AG09309 (cell line): ENCODE measurements at regions not wholly inside any gene's neighbourhood (a gene's known extent, or its start where the extent isn't known, plus 50 kb on each side); places are given as distances from the start of the nearest gene placed in this dataset.
"Not testable (repeated sequence)": the region's sequence is repeated elsewhere in the genome, so short reads cannot be mapped to it uniquely, and the experiment has no call there.

Experiments
- DNase-seq: peaks from one replicate; pipeline ENCODE4 v3.0.0-alpha.2; 2010; ENCODE audit warnings: low read depth
- H3K4me3 ChIP-seq: 2 replicates; pipeline ENCODE4 v1.5.1; 2011; ENCODE audit warnings: mild to moderate bottlenecking, low read depth, low read length, moderate library complexity; ENCODE audit not compliant: control insufficient read depth
- CTCF ChIP-seq: IDR thresholded peaks from 2 replicates; pipeline ENCODE4 v1.5.1; 2011; ENCODE audit warnings: mild to moderate bottlenecking, low read depth, low read length, inconsistent platforms; ENCODE audit not compliant: insufficient read depth, control insufficient read depth; ENCODE audit errors: missing control alignments

GRCh38 chr7:120190566-120190965, 82.4 kb upstream of the KCND2 start:
- no peak for TF ChIP-seq CTCF
- H3K4me3 ChIP-seq = no peak overlapping the region
- no peak for DNase-seq

GRCh38 chr7:120191423-120191822, 81.6 kb upstream of the KCND2 start:
- DNase-seq, H3K4me3 ChIP-seq: not testable (repeated sequence)

- no peak for DNase-seq
- TF ChIP-seq CTCF = no peak
- no peak overlapping the region for H3K4me3 ChIP-seq
These were observed 71.7 kb upstream of the KCND2 start for GRCh38 chr7:120201290-120201689.

- TF ChIP-seq CTCF = no peak
- no peak for DNase-seq
- no peak overlapping the region for H3K4me3 ChIP-seq
These were observed 67.9 kb upstream of the KCND2 start for GRCh38 chr7:120205101-120205500.

GRCh38 chr7:120207037-120207436, 65.9 kb upstream of the KCND2 start:
- TF ChIP-seq CTCF = no peak

GRCh38 chr7:120215654-120216053, 57.3 kb upstream of the KCND2 start:
- TF ChIP-seq CTCF = no peak
- H3K4me3 ChIP-seq = no peak overlapping the region

More at GRCh38 chr7:120207037-120207436, 65.9 kb upstream of the KCND2 start:
- H3K4me3 ChIP-seq = no peak overlapping the region
- no peak for DNase-seq

GRCh38 chr7:120216947-120217346, 56.0 kb upstream of the KCND2 start:
- no peak overlapping the region for H3K4me3 ChIP-seq
- no peak for TF ChIP-seq CTCF
- DNase-seq = no peak

More at GRCh38 chr7:120215654-120216053, 57.3 kb upstream of the KCND2 start:
- DNase-seq = no peak
